IMR-90 (cell line): ENCODE measurements at regions not wholly inside any gene's neighbourhood (a gene's known extent, or its start where the extent isn't known, plus 50 kb on each side); places are given as distances from the start of the nearest gene placed in this dataset.
"Not testable (repeated sequence)": the region's sequence is repeated elsewhere in the genome, so short reads cannot be mapped to it uniquely, and the experiment has no call there.

ENCODE experiments used
- ATAC-seq: fragments of 200-7000 bp; cut with Tn5 transposase; 2 replicates; pipeline ENCODE4 v1.9.1; 2020; ENCODE audit warnings: low read depth, mild to moderate bottlenecking, moderate library complexity
- BruUV-seq: library from RNA; stranded (reverse); fragments of 400-500 nt; replicated peaks from 2 replicates; lab custom pipeline; 2021; lab: Mats Ljungman, UMichigan
- CTCF ChIA-PET: fragments of 300-600 bp; formaldehyde crosslinking; extraction: SDS; loops from one replicate; lab custom pipeline; 2021; ENCODE audit warnings: antibody characterized with exemption; lab: Yijun Ruan, JAX
- POLR2A ChIA-PET: fragments of 300-600 bp; sonication (Branson Sonifier 250); formaldehyde crosslinking; loops from one replicate; lab custom pipeline; 2022; ENCODE audit warnings: antibody characterized with exemption; ENCODE audit not compliant: unreplicated experiment; lab: Charles Lee
- DNase-seq: peaks from one replicate; pipeline ENCODE4 v3.0.0; 2013
- H2AFZ ChIP-seq: replicated peaks from 2 replicates; pipeline ENCODE3; 2013; ENCODE audit warnings: low read length, mild to moderate bottlenecking; ENCODE audit not compliant: poor library complexity
- H2AK5ac ChIP-seq: 2 replicates; pipeline ENCODE4 v1.6.1; 2013; ENCODE audit warnings: low read depth, low read length, inconsistent platforms
- H2AK9ac ChIP-seq: replicated peaks from 2 replicates; pipeline ENCODE3; 2013; ENCODE audit warnings: mild to moderate bottlenecking, low read depth, low read length, moderate library complexity; ENCODE audit not compliant: poor library complexity
- H2BK120ac ChIP-seq: 2 replicates; pipeline ENCODE4 v1.6.1; 2013; ENCODE audit warnings: low read depth, low read length, inconsistent platforms
- H2BK15ac ChIP-seq: 3 replicates; pipeline ENCODE4 v1.6.1; 2013; ENCODE audit warnings: low read depth, low read length, inconsistent platforms
- H2BK20ac ChIP-seq: 2 replicates; pipeline ENCODE4 v1.6.1; 2013; ENCODE audit warnings: low read depth, mild to moderate bottlenecking, inconsistent platforms, low read length, moderate library complexity
- H2BK5ac ChIP-seq: 2 replicates; pipeline ENCODE4 v1.6.1; 2013; ENCODE audit warnings: mild to moderate bottlenecking, low read depth, low read length, inconsistent platforms; ENCODE audit not compliant: poor library complexity, severe bottlenecking
- H3K14ac ChIP-seq: replicated peaks from 2 replicates; pipeline ENCODE4 v1.6.1; 2013; ENCODE audit warnings: low read depth, low read length, inconsistent platforms
- H3K18ac ChIP-seq: 2 replicates; pipeline ENCODE4 v1.6.1; 2013; ENCODE audit warnings: low read depth, low read length, control low read depth
- H3K23ac ChIP-seq: 2 replicates; pipeline ENCODE4 v1.6.1; 2013; ENCODE audit warnings: low read depth, low read length, inconsistent platforms
- H3K27ac ChIP-seq: 2 replicates; pipeline ENCODE4 v1.5.1; 2013; ENCODE audit warnings: mild to moderate bottlenecking, control low read depth, low read length; ENCODE audit not compliant: insufficient read depth
- H3K27me3 ChIP-seq: 2 replicates; pipeline ENCODE4 v1.6.1; 2013; ENCODE audit warnings: low read length; ENCODE audit not compliant: control insufficient read depth, insufficient read depth
- H3K36me3 ChIP-seq: 2 replicates; pipeline ENCODE4 v1.6.1; 2013; ENCODE audit warnings: low read length, mixed read lengths; ENCODE audit not compliant: control insufficient read depth, insufficient read depth
- H3K4ac ChIP-seq: 2 replicates; pipeline ENCODE4 v1.6.1; 2013; ENCODE audit warnings: low read depth, low read length, inconsistent platforms
- H3K4me1 ChIP-seq: 2 replicates; pipeline ENCODE4 v1.6.1; 2013; ENCODE audit warnings: low read length, mixed read lengths; ENCODE audit not compliant: control insufficient read depth, insufficient read depth
- H3K4me2 ChIP-seq: 2 replicates; pipeline ENCODE4 v1.6.1; 2013; ENCODE audit warnings: low read depth, mild to moderate bottlenecking, control low read depth, low read length, moderate library complexity
- H3K4me3 ChIP-seq: 2 replicates; pipeline ENCODE4 v1.5.1; 2013; ENCODE audit warnings: low read depth, mild to moderate bottlenecking, control low read depth, low read length, moderate library complexity; ENCODE audit not compliant: insufficient read depth
- H3K56ac ChIP-seq: 2 replicates; pipeline ENCODE4 v1.6.1; 2013; ENCODE audit warnings: low read length, inconsistent platforms; ENCODE audit not compliant: insufficient read depth; ENCODE audit errors: extremely low read depth
- H3K79me1 ChIP-seq, 2 experiments: 2 replicates each; pipeline ENCODE4 v1.6.1; 2013; ENCODE audit warnings: low read length in 2 of 2, inconsistent platforms in 1 of 2, low read depth in 1 of 2
- H3K9ac ChIP-seq: 2 replicates; pipeline ENCODE4 v1.6.1; 2013; ENCODE audit warnings: low read depth, low read length, control low read depth
- H3K9me1 ChIP-seq: 2 replicates; pipeline ENCODE4 v1.6.1; 2013; ENCODE audit warnings: low read length, inconsistent platforms; ENCODE audit not compliant: insufficient read depth
- H3K9me3 ChIP-seq: 2 replicates; pipeline ENCODE4 v1.6.1; 2013; ENCODE audit warnings: low read length; ENCODE audit not compliant: control insufficient read depth, insufficient read depth
- H4K20me1 ChIP-seq: 2 replicates; pipeline ENCODE4 v1.6.1; 2013; ENCODE audit warnings: low read length, inconsistent platforms; ENCODE audit not compliant: insufficient read depth
- H4K5ac ChIP-seq: 2 replicates; pipeline ENCODE4 v1.6.1; 2013; ENCODE audit warnings: mild to moderate bottlenecking, low read depth, low read length, control low read depth
- H4K8ac ChIP-seq, 2 experiments: 2 replicates each; pipeline ENCODE4 v1.6.1; 2013; ENCODE audit warnings: low read depth in 2 of 2, low read length in 2 of 2, control low read depth in 1 of 2, inconsistent platforms in 1 of 2
- H4K91ac ChIP-seq: 2 replicates; pipeline ENCODE4 v1.6.1; 2013; ENCODE audit warnings: low read depth, low read length, inconsistent platforms; ENCODE audit not compliant: insufficient read depth
- WGBS, 2 experiments: methylation state at CpG; one replicate each; pipeline versions ENCODE4 v1.1.5 to v1.1.7; 2013; ENCODE audit warnings: missing lambda C conversion rate in 2 of 2; ENCODE audit not compliant: insufficient read length in 1 of 2; ENCODE audit errors: extremely low coverage in 2 of 2; 5-methylcytosine and 5-hydroxymethylcytosine counted together
- dilution Hi-C: fragments of 300-500 bp; cut with HindIII; formaldehyde crosslinking; loops from one replicate; pipeline ENCODE4 v1.14.3; 2018; ENCODE audit warnings: low sequenced_read_pairs; ENCODE audit not compliant: unreplicated experiment
- in situ Hi-C: fragments of 300-500 bp; cut with MboI; formaldehyde crosslinking; loops from 3 replicates; pipeline ENCODE4 v1.14.3; 2019; ENCODE audit warnings: low sequenced_read_pairs, inconsistent platforms, mixed read lengths
- intact Hi-C: fragments of 100-400 bp; cut with micrococcal nuclease; formaldehyde crosslinking; loops from 2 replicates; pipeline ENCODE4 v1.10.0; 2022

GRCh38 chr6:135736351-135736750 lies 115.2 kb upstream of the PDE7B start:
- in situ Hi-C loops, H3K27ac ChIP-seq, H3K9me1 ChIP-seq, H3K4me2 ChIP-seq, H3K9ac ChIP-seq, BruUV-seq, CTCF ChIA-PET, H3K4ac ChIP-seq, ATAC-seq, H4K5ac ChIP-seq, H3K18ac ChIP-seq, H2BK120ac ChIP-seq, H3K27me3 ChIP-seq, DNase-seq, H2AK5ac ChIP-seq, H2AK9ac ChIP-seq, H4K20me1 ChIP-seq, H2AFZ ChIP-seq, H3K4me3 ChIP-seq, POLR2A ChIA-PET, H2BK15ac ChIP-seq, H2BK5ac ChIP-seq, H3K9me3 ChIP-seq, dilution Hi-C loops, H3K23ac ChIP-seq, H4K91ac ChIP-seq, H2BK20ac ChIP-seq, H3K14ac ChIP-seq, H3K56ac ChIP-seq, H3K36me3 ChIP-seq, H4K8ac ChIP-seq, H3K4me1 ChIP-seq, H3K79me1 ChIP-seq: not testable (repeated sequence)
- intact Hi-C loops, result loop anchor here (10.0 kb wide), 1 partner anchor 488 kb away; no protein-coding TSS in a partner anchor
- no CpG with 5 or more reads among the region's 6 CpGs for WGBS, 2 experiments
